SIG-M5 treated with dmso at 0.1 percent for 504 hours (cell line): ENCODE measurements at regions not wholly inside any gene's neighbourhood (a gene's known extent, or its start where the extent isn't known, plus 50 kb on each side); places are given as distances from the start of the nearest gene placed in this dataset.

Experiments
- DNase-seq: peaks from one replicate; lab custom pipeline; 2025; ENCODE audit not compliant: unreplicated experiment; lab: John Stamatoyannopoulos, UW

DNA sequence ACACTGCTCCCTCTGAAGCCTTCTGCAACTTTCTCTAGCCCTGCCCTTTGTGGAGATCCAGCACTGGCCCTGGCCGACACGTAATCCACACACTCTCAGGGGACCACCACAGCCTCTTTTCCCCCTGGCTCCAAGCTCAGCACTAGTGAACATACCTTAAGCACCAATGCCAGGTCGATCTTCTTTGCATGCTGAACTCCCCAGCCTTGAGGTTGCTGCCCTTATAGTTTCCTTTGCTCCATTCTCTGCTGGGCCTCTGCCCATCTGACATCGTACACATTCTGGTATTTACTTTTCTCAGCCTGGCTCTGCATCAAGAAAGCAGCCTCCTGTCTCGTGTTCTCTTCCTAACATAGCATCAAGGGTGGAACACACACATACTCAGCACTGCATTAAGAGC lies 361.5 kb downstream of the LPIN1 start:
- DNase-seq, result no peak

DNA sequence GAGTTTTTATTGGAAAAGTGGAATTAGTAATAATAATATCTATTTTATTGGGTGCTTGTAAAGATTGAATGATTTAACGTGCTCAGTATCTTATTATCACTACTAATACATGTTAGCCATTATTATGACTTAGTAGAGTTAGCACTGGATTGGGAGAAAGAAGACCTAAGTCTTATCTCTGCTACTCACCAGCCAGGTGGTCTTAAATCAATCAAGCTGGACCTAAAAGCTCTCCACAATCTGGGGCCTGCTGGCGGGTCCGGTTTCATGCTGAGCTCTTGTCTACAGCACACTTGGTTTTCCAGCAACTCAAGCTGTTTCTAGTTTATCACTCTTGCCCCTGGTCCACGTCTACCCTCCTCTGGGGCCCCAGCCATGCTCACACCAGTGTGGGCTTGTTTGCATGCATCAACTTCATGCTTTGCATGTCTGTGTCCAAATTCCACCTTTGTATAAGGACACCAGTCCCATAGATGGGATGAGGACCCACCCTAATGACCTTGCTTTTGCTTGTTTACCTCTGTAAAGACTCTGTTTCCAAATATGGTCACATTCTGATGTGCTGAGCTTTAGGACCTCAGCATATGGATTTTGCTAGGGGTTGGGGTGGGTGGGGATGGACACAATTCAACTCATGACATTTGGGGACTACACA lies 363.1 kb downstream of the LPIN1 start:
- DNase-seq, result no peak

DNA sequence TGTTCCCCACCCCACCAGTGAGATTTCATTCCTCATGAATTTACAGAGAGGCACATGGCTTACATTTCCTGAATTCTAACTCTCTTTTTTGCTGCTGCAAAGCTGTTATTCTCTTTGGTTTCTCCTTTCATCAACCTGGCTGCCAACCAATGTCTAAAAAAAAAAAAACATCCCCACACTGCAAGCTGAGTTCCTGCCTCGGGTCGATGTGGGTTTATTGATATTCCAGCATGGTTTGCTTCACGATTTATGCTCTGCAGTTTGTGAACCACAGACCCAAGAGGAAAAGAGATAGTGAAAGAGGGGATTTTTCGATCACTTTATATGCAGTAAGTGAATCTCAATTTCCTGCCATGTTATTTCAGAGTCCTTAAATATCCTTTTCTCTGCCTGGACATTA lies 363.6 kb downstream of the LPIN1 start:
- no peak for DNase-seq

DNA sequence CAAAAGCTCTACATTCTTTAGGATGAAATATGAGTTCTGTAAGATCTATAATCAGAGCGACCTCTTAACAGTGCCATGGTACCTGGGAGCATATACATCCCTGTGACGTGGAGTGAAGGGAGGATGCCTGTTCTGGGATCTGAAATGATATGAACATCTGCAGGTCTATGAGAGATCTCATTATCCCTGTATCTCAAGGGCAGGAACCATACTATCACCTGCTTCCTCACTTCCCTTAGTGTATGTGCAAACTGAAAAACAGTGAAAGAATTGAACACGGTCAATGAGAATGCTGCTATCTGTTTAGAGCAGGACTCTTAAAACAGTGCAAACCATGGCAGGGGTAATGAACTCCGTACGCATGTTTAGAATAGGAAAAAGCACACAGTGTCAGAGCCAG lies 364.0 kb downstream of the LPIN1 start:
- DNase-seq, result no peak

DNA sequence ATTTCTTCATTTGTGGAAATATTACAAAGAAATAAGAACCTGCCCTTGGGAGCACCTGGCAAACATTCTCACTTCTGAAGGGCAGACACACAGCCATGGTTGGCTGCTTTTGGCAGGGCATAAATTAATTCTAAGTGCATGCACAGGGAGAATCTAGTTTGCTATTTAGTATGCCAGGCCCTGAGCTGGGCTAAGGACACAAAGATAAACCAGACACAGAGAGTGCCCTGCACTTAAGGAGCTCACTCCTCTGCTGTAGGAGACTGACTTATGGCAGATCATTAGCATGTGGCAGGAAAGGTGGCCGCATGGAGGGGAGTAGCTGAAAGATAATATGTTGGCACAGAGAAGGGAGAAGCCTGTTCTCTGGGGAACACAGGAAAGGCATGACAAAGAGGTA lies 367.0 kb downstream of the LPIN1 start:
- no peak for DNase-seq

DNA sequence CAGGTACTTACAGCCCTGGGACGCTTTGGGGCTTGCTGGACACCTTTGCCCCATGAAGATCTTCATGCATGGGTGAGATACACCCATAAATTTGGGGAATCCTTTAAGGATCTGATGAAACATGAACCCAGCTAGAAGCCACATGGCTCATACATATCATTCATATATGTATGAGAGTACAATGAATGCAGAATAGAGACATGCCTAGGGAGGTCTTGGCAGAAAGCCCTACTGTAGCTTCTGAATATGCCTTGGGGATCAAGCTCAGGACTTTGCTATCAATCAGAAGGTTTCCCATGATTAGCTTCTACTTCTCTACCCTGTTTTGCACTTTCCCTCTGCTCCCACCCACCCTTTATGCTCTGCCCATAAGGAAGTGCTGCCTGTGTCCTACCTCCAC lies 368.4 kb downstream of the LPIN1 start:
- DNase-seq, result no peak

DNA sequence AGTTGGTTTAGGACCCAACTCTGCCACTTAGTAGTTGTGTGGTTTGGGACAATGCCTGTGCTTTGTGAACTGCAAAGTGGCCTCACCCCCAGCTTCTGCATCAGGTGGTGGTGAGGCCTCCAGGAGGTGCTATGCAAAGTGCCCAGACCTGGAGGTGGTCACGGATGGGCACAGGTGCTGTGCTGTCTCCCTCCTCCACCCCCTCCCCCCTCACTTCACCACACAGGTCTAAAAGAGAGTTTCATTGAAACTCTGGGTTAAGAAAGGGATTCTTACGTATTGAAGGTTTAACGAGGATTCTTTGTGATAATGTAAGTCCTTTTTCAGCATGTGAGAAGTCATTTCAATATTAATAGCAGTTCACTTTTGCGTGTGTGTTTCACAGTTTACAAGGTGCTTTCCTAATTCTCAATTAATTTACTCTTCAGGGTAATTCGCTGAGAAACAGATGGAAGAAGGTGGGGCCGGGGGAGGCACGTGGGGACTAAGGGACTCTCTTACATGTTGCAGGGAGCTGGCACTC lies 369.9 kb downstream of the LPIN1 start:
- DNase-seq, result no peak

DNA sequence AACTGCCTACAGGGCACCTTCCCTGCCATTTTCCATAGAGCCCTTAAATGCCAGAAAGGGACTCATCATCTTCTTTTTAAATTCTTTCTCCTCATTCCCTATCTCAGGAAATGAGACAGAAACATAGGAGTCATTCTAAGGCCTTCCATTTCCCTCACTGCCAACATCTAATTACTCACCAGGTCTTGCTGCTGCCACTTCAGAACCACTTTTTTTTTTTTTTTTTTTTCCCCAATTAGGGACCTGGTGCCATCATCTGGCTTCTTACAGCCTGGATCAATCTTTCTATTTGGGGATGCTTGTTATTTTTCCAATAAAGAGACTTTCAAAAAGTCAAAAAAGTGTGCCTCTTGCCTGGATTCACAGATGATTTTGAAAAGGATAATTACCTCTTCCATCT lies 373.4 kb downstream of the LPIN1 start:
- no peak for DNase-seq

DNA sequence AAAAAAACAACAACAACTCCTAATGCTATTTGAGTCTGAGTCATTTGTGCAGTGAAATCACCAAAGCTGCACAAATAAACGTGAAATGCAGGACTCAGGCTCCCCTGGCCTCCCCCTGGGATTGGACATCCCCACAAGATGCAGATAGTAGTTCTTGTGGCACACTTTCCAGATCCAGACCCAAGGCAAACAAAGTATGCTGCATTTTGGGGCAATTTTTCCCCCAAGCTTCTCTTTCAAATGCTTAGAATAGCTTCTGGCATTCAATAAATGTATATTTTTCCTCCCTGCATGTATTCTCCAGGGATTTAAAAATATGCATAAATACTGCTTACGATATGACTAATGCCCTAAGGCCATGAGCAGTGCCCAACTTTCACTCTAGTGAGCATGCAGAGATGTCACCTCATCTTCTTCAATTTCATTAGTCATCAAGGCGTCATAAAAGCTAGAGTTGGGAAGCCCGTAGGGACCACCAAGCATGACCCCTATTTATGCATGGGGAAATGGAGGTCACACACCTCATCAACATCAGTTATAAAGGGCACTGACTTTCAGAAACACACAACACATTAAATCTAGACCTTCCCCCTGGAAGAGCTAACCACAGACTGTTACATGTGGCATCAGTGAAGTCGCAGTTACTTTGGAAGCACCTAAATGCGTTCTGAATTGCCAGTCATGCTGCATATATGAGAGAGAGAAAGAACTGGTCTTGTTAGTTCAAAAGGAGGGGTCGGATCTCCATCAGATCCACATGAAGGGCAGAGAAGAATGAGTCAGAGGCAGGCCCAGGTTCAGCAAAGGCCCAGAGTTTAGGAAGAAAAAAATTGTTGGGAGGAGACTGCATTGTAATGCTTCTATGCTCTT lies 374.1 kb downstream of the LPIN1 start:
- no peak for DNase-seq

DNA sequence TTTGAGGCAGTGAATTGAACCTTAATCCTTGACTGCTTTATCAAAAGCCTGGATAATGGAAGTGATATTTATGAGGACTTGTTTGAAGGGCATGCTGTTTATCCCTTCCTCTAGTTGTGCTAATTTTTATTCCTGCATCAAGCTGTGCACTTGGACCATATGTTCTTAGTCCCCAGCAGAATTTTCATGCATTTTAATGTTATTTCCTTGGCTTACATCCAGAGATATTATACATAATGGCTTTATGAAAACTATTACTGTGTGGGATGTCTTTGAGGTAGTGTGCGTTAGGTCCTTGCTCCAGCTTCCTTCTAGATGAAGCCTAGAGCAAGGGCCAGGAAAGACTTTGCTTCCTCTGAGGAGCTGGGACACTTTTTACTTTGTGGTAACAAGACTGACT lies 378.4 kb downstream of the LPIN1 start:
- DNase-seq, result no peak

DNA sequence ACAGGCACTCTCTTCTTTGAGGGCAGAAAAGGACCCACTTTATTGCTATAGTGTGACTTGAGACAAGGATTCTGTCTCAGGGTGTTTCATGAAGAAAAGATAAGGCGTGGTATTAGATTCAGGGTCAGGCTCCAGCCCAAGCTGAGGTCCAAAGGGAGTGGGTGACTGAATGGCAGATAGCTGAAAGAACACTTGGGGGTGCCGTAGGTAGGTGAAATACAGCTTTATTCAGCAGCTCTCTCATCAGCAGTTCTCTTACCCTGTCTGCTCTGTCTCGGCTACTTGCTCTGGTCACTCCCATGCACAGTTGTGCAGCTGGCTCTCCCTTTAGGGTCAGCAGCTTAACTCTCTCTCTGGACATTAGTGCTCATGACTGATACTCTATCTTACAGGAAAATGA lies 379.9 kb downstream of the LPIN1 start:
- no peak for DNase-seq

DNA sequence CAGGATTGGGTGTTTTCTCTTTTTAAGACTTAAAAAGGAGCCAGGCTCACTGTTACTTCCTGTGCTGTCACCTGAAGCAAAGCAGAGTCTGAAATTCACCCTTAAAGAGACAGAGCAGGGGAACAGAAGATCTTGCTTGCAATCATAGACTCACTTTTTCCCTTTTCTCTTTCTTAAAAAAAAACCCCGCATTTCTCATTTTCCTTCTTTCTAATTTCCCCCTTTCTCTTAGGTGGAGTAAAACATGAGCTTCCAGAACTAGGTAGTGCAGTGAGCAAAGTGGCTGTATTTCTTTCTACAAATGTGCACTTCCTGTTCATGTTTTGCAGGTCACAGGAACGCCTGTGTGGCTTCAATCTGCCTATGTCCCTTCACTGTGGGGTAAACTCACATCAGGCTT lies 381.2 kb downstream of the LPIN1 start:
- no peak for DNase-seq

DNA sequence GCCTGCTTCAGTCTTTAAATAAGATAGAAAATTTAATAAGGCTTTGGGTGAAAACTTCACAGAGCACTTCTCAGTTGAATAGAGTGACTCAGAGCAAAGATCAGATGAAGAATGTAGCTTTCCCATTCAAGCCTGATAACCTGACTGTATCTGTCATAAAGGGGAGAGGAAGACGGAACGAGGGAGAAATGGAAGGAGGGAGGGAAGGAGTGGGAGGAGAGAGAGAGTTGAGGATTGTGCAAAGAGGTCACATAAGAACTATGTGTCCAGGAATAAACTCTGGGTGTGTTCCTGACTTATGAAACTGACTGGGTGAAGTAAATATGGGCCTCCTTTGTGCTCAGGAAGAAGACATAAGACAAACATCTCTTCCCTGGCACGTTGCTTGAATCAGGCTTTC lies 385.5 kb downstream of the LPIN1 start:
- DNase-seq, result peak; percentile 21

DNA sequence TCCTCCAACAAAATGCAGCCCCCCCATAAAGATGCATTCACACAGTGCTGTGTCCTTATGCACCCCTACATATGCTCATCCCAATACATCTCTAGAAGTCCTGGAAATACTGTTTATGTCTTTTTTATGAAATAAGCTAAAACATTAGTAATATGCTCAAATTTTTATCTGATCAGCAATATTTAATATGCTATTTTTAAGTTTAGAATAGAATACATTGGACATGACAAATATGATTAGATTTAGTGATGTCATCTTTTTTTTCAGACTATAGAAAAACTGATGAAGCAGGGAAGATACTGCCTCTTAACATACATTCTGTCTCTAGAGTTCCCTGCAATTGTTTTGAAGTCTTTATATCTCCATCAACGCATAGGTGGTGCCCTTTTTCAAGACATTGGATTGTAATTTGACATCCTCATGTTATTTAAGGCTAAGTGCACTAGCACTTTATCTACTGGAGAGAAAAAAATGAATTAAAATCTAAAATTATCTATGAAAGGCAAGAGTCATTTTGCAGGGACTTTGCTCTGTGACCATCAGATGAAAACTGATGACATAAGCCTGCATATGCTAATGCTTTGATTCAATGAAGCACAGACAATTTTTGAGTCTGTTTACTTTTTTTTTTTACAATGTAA lies 395.3 kb downstream of the LPIN1 start:
- no peak for DNase-seq

DNA sequence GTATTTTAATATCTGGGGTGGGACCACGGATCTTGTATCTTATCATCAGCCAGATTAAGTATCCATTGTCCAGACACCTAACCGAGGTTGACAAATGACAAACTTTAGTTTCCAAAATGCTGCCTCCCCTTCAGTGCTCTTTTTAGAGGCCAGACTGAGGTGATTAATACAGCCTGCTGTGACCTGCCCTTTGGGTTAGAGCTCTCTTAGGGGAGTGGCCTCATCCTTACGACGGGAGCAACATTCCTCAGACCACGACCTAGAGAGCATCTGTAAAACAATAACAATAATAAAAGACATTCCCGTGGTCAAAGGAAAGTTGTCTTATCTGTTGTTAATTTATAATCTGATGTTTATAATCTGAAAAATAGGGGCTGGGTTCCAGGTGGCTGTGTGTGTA lies 405.3 kb downstream of the LPIN1 start:
- no peak for DNase-seq

DNA sequence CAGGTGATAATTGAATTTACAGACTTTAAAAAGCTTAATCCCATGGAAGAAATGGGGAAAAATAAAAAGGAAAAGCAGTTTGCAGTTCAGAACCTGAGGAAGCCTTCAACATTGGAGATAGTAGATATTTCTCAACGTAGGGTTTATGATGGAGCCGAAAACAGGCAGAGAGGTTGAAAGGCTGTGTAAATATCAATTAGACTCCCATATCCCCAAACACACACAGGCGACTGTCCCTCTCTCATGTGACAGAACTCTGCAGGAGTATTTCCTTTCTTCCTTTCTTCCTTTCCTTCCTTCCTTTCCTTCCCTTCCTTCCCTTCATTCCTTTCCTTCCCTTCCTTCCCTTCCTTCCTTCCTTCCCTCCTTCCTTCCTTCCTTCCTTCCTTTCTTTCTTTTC lies 406.5 kb downstream of the LPIN1 start:
- DNase-seq, result no peak

DNA sequence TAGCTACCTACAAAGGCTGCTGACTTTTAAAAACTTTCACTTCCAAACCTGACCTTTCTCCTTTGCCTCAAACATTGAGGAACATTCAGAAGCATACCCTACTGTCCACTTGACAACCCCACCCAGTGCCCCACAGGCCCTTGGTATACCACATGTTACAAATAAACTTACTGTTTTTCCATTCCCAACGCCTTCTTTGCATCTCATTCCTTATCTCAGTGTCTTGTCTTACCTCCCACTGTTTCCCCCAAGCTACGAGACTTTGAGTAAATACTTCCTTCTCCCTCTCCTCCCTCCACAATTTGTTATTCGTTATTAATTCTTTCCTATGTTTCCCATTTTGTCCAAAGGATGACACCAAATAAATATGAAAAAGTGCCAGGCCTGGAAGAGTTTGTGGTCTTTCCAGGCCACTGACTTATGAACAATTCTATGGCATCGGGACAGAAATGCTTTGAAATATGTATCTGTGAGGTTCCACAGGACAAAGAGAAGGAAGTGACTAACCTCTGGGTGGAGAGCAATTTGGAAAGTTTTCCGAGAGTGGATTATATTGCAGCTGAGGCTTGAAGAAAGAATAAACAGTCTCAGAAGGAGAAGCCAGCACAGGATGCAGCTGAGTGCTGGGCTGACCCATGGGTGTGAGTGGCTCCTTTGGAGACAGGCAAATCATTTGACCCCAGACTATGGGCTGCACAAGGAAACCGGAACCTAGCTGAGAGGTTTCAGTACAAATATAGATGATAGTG lies 409.0 kb downstream of the LPIN1 start:
- no peak for DNase-seq

DNA sequence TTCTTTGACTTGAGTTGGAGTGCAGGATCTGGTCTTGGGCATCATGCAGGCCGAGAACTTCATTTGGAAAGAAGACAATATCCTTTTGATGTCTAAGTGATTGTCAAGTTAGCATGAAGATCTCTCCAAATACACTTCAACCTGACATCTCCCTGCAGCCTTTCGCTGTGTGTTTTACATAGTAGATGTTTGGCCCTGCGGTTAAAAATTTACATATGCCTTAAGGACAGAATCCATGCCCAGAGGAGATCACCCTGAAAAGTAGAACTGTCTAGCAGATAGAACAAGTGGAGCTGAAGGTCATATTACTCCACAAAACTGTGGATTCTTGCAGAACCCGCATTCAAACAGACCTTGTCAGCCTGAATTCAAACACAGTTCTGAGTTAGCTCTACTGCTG lies 409.9 kb downstream of the LPIN1 start:
- no peak for DNase-seq

DNA sequence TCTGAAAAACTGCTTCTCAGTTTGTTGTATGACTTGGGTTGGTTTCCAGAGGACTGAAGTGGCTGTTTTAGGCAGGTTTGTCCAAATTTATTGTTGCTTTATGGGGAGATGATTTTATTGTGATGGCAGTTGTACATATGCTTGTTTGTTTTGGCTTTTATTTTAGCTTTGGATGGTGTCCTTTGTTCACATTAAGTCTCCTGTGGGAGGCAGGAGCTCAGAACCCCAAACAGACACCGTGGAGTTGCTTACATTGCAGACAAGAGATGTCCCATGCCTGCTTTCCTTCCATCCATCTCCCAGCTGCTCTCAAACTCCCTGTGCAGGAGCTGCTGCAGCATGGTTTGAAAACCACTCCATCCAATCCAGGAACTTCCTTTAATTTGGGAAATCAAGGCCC lies 414.7 kb downstream of the LPIN1 start:
- DNase-seq, result no peak

DNA sequence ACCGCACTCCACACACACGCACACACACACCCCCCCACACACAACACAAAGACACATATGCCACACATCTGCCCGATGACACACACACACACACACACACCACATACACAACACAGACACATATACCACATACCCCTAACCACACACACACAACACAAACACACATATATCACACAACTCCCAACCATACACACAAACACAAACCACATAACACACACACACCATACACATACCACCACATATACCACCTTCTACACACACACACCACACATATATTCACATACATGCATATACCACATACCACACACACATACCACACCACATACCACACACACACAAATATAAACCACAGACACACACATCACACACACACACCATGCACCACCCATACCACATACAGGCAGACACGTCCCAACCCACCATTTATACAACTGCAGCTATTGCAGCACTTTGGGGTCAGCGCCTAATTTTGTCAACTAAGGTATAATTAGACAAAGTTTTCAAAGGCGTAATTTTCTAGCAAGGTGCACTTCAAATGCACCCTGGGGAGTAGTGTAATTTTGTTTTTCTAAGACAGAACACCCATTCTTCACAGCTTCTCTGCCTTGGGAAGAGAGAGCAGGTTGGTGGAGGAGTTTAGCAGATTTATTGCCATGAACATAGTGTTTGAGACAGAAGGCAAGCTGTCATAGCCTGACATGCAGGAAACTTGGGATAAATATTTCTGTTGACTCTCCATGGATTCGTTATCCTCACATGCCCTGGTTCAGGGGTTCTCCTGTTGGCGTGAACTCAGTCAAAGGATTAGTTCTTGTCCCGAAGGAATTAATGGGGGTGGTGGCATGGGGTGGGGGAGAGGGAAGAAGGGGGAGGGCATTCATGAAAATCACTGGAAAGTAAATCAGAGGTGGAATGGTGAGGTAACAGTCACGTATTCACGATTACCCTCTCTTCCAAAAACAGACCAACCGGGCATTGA lies 416.1 kb downstream of the LPIN1 start:
- DNase-seq, result no peak
